HEK293 (cell line): ENCODE measurements at regions not wholly inside any gene's neighbourhood (a gene's known extent, or its start where the extent isn't known, plus 50 kb on each side); places are given as distances from the start of the nearest gene placed in this dataset.
A peak's percentile ranks its signal among the peaks of the same experiment; 100 is the strongest.
"Not testable (repeated sequence)": the region's sequence is repeated elsewhere in the genome, so short reads cannot be mapped to it uniquely, and the experiment has no call there.

Experiments
- CTCF ChIA-PET: fragments of 350-600 bp; formaldehyde crosslinking; extraction: SDS; loops from one replicate; lab custom pipeline; 2021; ENCODE audit warnings: antibody characterized with exemption; lab: Yijun Ruan, JAX
- POLR2A ChIA-PET: fragments of 300-600 bp; formaldehyde crosslinking; extraction: SDS; loops from one replicate; lab custom pipeline; 2020; ENCODE audit warnings: antibody characterized with exemption, inconsistent platforms; lab: Yijun Ruan, JAX
- H3K27ac ChIP-seq: fragments of 200-500 bp; sonication (Bioruptor generic); 2 replicates; pipeline ENCODE4 v1.5.1; 2014; ENCODE audit warnings: low read depth, low read length, control low read depth, inconsistent platforms; ENCODE audit errors: extremely low read depth
- H3K36me3 ChIP-seq, 2 experiments: fragments of 200-500 bp in 1 of 2; sonication (Bioruptor generic) in 1 of 2; 1 replicate in 1 of 2; 2 replicates in 1 of 2; pipeline ENCODE4 v1.5.1; 2014 to 2017; ENCODE audit warnings: inconsistent platforms in 2 of 2, low read length in 2 of 2; ENCODE audit not compliant: control insufficient read depth in 2 of 2, insufficient read depth in 1 of 2
- H3K4me1 ChIP-seq: fragments of 200-500 bp; sonication (Bioruptor generic); 2 replicates; pipeline ENCODE4 v1.5.1; 2014; ENCODE audit warnings: mild to moderate bottlenecking, low read length, inconsistent platforms; ENCODE audit not compliant: control insufficient read depth, insufficient read depth
- H3K4me3 ChIP-seq: 2 replicates; pipeline ENCODE4 v1.5.1; 2011; ENCODE audit warnings: low read depth, mild to moderate bottlenecking, control low read depth, low read length, moderate library complexity
- H3K9me3 ChIP-seq: fragments of 200-500 bp; sonication (Bioruptor generic); 2 replicates; pipeline ENCODE4 v1.5.1; 2014; ENCODE audit warnings: low read depth, low read length, inconsistent platforms; ENCODE audit not compliant: control insufficient read depth, insufficient read depth
- SETDB1 ChIP-seq: IDR thresholded peaks from one replicate; pipeline ENCODE4 v1.6.1; 2017; ENCODE audit warnings: mild to moderate bottlenecking, low read length, moderate library complexity, mixed read lengths; ENCODE audit not compliant: insufficient read length
- TRIM28 ChIP-seq: IDR thresholded peaks from 2 replicates; pipeline ENCODE4 v1.6.1; 2011; ENCODE audit warnings: low read length, control low read depth, borderline replicate concordance
- ZBTB21 ChIP-seq: fragments of 450-650 bp; formaldehyde crosslinking; IDR thresholded peaks from 2 replicates; pipeline ENCODE4 v1.5.1; 2017; ENCODE audit warnings: missing biosample characterization, missing genetic modification characterization
- ZFHX2 ChIP-seq: fragments of 450-650 bp; formaldehyde crosslinking; conservative IDR thresholded peaks from 2 replicates; pipeline ENCODE4 v1.5.1; 2016; ENCODE audit warnings: missing biosample characterization, missing genetic modification characterization
- ZFP41 ChIP-seq: fragments of 450-650 bp; formaldehyde crosslinking; IDR thresholded peaks from 2 replicates; pipeline ENCODE4 v1.5.1; 2016; ENCODE audit warnings: missing biosample characterization, missing genetic modification characterization, borderline replicate concordance
- ZNF311 ChIP-seq: fragments of 450-650 bp; formaldehyde crosslinking; IDR thresholded peaks from 2 replicates; pipeline ENCODE4 v1.5.1; 2017; ENCODE audit warnings: missing biosample characterization, missing genetic modification characterization, borderline replicate concordance
- ZNF585B ChIP-seq: fragments of 450-650 bp; formaldehyde crosslinking; IDR thresholded peaks from 2 replicates; pipeline ENCODE4 v1.5.1; 2016; ENCODE audit warnings: missing biosample characterization, missing genetic modification characterization
- ZNF664 ChIP-seq: fragments of 450-650 bp; formaldehyde crosslinking; IDR thresholded peaks from 2 replicates; pipeline ENCODE4 v1.5.1; 2016; ENCODE audit warnings: missing biosample characterization, missing genetic modification characterization

GRCh38 chr11:13550761-13551160 is 55.0 kb upstream of the PTH start (continued):
- TF ChIP-seq ZFP41 (no peak), ZNF664 (no peak), ZBTB21 (tag by site-specific recombination) (no peak), ZFHX2 (tag by site-specific recombination) (no peak), ZNF311 (tag by site-specific recombination) (no peak)

GRCh38 chr11:13546092-13546491 is 50.3 kb upstream of the PTH start:
- POLR2A ChIA-PET: not testable (repeated sequence)

More at GRCh38 chr11:13546092-13546491, 50.3 kb upstream of the PTH start:
- CTCF ChIA-PET, H3K36me3 ChIP-seq, H3K9me3 ChIP-seq, H3K27ac ChIP-seq, H3K4me1 ChIP-seq, H3K4me3 ChIP-seq: not testable (repeated sequence)
- TF ChIP-seq SETDB1: peak; percentile 85
- TF ChIP-seq TRIM28: peak; percentile 64; the same call in 1 of the 2 replicates
- TF ChIP-seq ZNF585B (tag by site-specific recombination): peak; percentile 86
